OCI-LY1 (cell line): ENCODE measurements at regions not wholly inside any gene's neighbourhood (a gene's known extent, or its start where the extent isn't known, plus 50 kb on each side); places are given as distances from the start of the nearest gene placed in this dataset.

Source experiments
- EZH2 ChIP-seq: fragments of 200-600 bp; sonication (generic), shearing (Covaris generic); IDR thresholded peaks from 2 replicates; pipeline ENCODE4 v1.8.0; 2017; ENCODE audit warnings: borderline replicate concordance, mixed run types, mild to moderate bottlenecking, antibody characterized with exemption, low read length, moderate library complexity, mixed read lengths
- TF ChIP-seq, protein P1 (sequence below): fragments of 200-600 bp; sonication (generic), shearing (Covaris generic); IDR thresholded peaks from 2 replicates; pipeline ENCODE4 v1.5.1; 2017; ENCODE audit warnings: mild to moderate bottlenecking, antibody characterized with exemption, low read length, moderate library complexity, mixed read lengths

DNA sequence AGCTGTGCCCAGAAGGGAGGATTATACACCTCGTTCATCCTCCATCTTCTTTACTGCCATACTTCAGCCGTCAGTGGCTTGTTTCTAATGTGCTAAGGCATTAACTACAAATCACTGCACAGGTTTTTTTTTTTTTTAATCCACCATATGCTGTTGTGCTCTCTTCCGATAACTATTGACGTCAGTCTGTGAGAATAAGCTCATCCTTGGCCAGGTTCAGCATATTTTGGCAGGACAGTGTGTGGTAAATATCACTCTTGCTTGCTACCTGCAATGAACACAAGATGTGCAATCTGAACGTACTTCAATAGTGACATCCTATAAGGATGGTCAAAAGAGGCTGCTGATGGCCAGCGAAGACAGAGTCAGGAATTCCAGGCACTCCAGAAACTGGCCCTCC lies 2030.7 kb upstream of the PCDH20 start:
- no peak for TF ChIP-seq EZH2
- TF ChIP-seq, protein P1, sequence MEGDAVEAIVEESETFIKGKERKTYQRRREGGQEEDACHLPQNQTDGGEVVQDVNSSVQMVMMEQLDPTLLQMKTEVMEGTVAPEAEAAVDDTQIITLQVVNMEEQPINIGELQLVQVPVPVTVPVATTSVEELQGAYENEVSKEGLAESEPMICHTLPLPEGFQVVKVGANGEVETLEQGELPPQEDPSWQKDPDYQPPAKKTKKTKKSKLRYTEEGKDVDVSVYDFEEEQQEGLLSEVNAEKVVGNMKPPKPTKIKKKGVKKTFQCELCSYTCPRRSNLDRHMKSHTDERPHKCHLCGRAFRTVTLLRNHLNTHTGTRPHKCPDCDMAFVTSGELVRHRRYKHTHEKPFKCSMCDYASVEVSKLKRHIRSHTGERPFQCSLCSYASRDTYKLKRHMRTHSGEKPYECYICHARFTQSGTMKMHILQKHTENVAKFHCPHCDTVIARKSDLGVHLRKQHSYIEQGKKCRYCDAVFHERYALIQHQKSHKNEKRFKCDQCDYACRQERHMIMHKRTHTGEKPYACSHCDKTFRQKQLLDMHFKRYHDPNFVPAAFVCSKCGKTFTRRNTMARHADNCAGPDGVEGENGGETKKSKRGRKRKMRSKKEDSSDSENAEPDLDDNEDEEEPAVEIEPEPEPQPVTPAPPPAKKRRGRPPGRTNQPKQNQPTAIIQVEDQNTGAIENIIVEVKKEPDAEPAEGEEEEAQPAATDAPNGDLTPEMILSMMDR: no peak
